ENCODE measurements at regions not wholly inside any gene's neighbourhood (a gene's known extent, or its start where the extent isn't known, plus 50 kb on each side); places are given as distances from the start of the nearest gene placed in this dataset.
A peak's percentile ranks its signal among the peaks of the same experiment; 100 is the strongest.
"Not testable (repeated sequence)": the region's sequence is repeated elsewhere in the genome, so short reads cannot be mapped to it uniquely, and the experiment has no call there.

DNA sequence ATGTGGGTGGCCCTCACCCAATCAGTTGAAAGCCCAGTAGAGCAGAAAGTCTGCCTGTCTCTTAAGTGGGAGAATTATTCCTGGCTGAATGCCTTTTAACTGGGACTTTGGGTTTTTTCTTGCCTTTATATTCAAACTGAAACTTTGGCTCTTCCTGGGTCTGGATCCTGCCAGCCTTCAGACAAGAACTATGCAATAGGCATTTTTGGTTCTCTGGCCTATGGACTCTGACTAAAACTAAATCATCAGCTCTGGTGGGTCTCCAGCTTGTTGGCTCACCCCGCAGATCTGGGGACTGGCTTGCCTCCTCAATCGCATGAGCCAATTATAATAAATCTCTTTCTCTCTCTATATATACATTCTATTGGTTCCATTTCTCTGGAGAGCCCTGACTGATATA is 173.0 kb upstream of the IGF1 start:
- H3K4me3 ChIP-seq (ENCODE audit: low read depth, low read length): no peak overlapping the region
- TF ChIP-seq, protein P1, sequence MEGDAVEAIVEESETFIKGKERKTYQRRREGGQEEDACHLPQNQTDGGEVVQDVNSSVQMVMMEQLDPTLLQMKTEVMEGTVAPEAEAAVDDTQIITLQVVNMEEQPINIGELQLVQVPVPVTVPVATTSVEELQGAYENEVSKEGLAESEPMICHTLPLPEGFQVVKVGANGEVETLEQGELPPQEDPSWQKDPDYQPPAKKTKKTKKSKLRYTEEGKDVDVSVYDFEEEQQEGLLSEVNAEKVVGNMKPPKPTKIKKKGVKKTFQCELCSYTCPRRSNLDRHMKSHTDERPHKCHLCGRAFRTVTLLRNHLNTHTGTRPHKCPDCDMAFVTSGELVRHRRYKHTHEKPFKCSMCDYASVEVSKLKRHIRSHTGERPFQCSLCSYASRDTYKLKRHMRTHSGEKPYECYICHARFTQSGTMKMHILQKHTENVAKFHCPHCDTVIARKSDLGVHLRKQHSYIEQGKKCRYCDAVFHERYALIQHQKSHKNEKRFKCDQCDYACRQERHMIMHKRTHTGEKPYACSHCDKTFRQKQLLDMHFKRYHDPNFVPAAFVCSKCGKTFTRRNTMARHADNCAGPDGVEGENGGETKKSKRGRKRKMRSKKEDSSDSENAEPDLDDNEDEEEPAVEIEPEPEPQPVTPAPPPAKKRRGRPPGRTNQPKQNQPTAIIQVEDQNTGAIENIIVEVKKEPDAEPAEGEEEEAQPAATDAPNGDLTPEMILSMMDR (IDR thresholded peaks at IDR 0.05; ENCODE audit: insufficient read depth, low read depth, low read length): no peak
- DNase-seq (ENCODE audit: low read depth): no peak

DNA sequence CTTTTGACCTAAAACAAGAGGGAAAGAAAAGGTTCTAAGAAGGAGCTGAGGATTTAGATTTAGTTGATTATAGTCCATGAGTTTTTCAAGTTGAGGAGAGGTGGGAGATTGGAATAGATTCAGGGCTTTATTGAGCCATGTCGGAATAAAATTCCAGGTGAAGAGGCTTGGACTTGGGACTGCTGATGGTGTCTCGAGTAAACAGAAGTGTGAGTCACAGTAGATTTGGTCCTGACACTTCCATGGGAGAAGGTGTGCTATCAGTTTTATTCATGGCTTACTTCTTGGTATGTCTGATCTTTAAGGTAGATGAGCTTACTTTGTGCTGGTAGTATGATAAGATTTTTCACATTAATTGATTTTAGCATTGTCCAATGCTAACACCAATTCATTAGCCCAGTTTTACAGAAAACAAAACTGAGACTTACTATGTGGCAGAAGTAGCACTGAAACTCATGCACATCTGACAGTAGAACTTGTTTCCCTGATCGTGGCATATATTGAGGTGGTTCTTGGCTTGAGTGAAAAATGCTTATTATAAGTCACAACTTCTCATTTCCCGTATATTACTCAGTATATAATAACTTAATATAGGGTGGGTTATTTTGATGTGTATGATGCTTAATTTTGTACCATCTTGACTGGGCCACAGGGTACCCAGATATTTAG is 172.4 kb upstream of the IGF1 start:
- no peak overlapping the region for H3K4me3 ChIP-seq (ENCODE audit: low read depth, low read length)
- DNase-seq (ENCODE audit: low read depth): no peak
- TF ChIP-seq, protein P1 (IDR thresholded peaks at IDR 0.05; ENCODE audit: insufficient read depth, low read depth, low read length): no peak

DNA sequence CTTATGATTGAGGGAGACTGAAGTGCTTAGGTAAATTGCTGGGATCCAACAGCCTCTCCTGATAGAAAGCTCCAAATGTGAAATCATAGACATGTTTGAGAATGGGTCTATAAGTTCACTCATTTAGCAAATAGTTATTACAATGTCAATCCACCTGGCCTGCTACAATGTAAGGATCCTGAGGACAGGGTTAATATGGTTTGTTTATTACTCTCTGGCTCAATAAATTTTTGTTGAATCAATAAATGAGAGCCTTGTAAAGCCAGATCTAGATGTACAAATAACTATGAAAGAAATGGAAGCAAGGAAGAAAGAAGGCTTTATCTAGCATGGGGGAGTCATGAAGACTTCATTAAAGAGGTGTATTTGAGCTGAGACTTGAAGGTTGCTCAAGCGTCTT is 165.6 kb upstream of the IGF1 start:
- TF ChIP-seq, protein P1 (IDR thresholded peaks at IDR 0.05; ENCODE audit: insufficient read depth, low read depth, low read length): no peak
- H3K4me3 ChIP-seq (ENCODE audit: low read depth, low read length): no peak overlapping the region
- DNase-seq (ENCODE audit: low read depth): no peak

DNA sequence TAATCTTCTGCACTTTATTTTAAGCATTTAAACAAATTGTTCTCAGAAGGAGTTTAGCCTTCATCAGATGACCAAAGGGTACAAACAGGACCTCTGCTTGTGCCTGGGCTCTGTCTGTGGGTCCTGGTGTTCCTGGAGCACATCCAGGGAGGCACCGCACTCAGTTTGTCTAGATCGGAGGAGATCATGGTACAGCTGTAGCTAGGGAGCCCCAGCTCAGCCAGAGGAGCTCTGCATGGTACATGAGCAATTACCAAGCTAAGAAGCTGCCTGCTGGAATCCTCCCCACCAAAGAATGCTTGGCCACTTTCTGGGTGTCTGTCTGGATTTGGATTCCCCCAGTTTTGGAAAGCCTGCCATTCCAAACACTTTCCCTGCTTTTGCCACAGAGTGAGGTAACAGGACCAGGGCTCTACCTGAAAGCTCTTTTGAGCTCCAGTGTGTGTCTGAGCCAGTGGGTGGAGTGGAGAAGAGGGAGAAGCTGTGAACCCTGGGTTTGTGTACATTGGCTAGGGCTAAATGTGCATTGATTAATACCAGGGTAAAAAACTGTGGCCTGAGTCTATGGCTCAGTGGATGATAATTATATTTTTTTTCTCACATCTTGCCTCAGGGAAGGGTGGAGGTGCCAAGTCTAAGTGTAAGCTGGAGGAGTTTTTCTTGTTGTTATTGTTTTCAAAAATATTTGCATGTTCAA is 163.7 kb upstream of the IGF1 start:
- no peak overlapping the region for H3K4me3 ChIP-seq (ENCODE audit: low read depth, low read length)
- TF ChIP-seq, protein P1 (IDR thresholded peaks at IDR 0.05; ENCODE audit: insufficient read depth, low read depth, low read length): no peak
- DNase-seq (ENCODE audit: low read depth): no peak

DNA sequence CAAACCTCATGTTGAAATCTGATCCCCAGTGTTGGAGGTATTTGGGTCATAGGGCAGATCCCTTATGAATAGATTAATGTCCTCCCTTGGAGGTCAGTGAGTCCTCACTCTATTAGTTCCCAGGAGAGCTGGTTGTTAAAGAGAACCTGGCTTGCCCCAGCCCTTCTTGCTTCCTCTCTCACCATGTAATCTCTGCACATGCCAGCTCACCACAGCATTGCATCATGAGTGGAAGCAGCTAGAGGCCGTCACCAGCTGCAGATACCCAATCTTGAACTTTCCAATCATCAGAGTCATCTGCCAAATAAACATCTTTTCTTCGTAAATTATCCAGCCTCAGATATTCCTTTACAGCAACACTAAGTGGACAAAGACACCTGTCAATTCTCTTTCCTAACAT is 161.8 kb upstream of the IGF1 start:
- TF ChIP-seq, protein P1 (IDR thresholded peaks at IDR 0.05; ENCODE audit: insufficient read depth, low read depth, low read length): no peak
- DNase-seq (ENCODE audit: low read depth): peak; percentile 87
- no peak overlapping the region for H3K4me3 ChIP-seq (ENCODE audit: low read depth, low read length)

DNA sequence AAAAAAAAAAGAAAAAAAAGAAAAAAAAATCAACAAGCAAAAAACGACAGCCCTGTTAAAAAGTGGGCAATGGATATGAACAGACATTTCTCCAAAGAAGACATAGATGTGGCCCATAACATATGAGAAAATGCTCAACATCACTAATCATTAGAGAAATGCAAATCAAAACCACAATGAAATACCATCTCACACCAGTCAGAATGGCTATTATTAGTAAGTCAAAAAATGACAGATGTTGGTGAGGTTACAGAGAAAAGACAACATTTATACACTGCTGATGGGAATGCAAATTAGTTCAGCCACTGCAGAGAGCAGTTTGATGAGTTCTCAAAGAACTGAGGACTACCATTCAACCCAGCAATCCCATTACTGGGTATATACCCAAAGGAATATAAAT is 160.3 kb upstream of the IGF1 start:
- DNase-seq (ENCODE audit: low read depth); H3K4me3 ChIP-seq (ENCODE audit: low read depth, low read length): not testable (repeated sequence)

DNA sequence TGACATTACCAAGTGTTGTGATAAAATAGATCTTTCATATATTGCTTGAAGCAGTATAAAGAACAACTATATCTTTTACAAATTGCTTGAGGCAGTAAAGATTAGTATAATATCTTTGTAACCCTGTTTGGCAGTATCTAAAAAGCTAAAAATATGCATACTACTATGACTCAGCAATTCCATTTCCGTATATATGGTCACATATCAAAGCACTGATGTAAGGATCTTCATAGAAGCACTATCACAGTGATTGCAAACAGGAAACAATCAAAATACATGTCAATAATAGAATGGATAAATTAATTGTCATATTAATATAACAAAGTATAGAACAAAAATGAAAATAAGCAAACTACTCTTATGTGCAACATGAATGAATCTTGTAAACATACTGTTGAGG is 158.4 kb upstream of the IGF1 start:
- H3K4me3 ChIP-seq (ENCODE audit: low read depth, low read length): no peak overlapping the region
- TF ChIP-seq, protein P1 (IDR thresholded peaks at IDR 0.05; ENCODE audit: insufficient read depth, low read depth, low read length): no peak
- DNase-seq (ENCODE audit: low read depth): peak; percentile 49
